OCI-LY1 (cell line): ENCODE measurements at regions not wholly inside any gene's neighbourhood (a gene's known extent, or its start where the extent isn't known, plus 50 kb on each side); places are given as distances from the start of the nearest gene placed in this dataset.

Experiments used
- H2AFZ ChIP-seq: fragments of 200-600 bp; sonication (generic), shearing (Covaris generic); 2 replicates; pipeline ENCODE4 v1.6.0; 2014; ENCODE audit warnings: antibody characterized with exemption, mild to moderate bottlenecking, low read length
- H3F3A ChIP-seq: fragments of 200-600 bp; sonication (generic), shearing (Covaris generic); 2 replicates; pipeline ENCODE4 v1.6.0; 2014; ENCODE audit warnings: mild to moderate bottlenecking, antibody characterized with exemption, low read length, moderate library complexity; ENCODE audit not compliant: insufficient read depth
- H3K27ac ChIP-seq: fragments of 200-600 bp; sonication (generic); 2 replicates; pipeline ENCODE4 v1.5.1; 2014; ENCODE audit warnings: low read length, mixed run types, mild to moderate bottlenecking, low read depth; ENCODE audit not compliant: poor library complexity, severe bottlenecking
- H3K27me3 ChIP-seq: fragments of 200-600 bp; sonication (generic); 2 replicates; pipeline ENCODE4 v1.6.0; 2014; ENCODE audit warnings: antibody characterized with exemption, mild to moderate bottlenecking, low read length, moderate library complexity; ENCODE audit not compliant: insufficient read depth
- H3K36me3 ChIP-seq: fragments of 200-600 bp; sonication (generic); 2 replicates; pipeline ENCODE4 v1.6.1; 2014; ENCODE audit warnings: mild to moderate bottlenecking, antibody characterized with exemption, low read length, moderate library complexity, mixed read lengths; ENCODE audit not compliant: insufficient read depth
- H3K4me1 ChIP-seq: fragments of 200-600 bp; sonication (generic); 2 replicates; pipeline ENCODE4 v1.5.1; 2014; ENCODE audit warnings: mild to moderate bottlenecking, low read length, moderate library complexity; ENCODE audit not compliant: insufficient read depth, severe bottlenecking
- H3K4me2 ChIP-seq: fragments of 200-600 bp; sonication (generic), shearing (Covaris generic); 2 replicates; pipeline ENCODE4 v1.6.1; 2014; ENCODE audit warnings: low read length
- H3K4me3 ChIP-seq: fragments of 200-600 bp; sonication (generic); 2 replicates; pipeline ENCODE4 v1.5.1; 2014; ENCODE audit warnings: low read length, low read depth, mild to moderate bottlenecking, mixed read lengths; ENCODE audit not compliant: poor library complexity, severe bottlenecking
- H3K79me2 ChIP-seq: fragments of 200-600 bp; shearing (Covaris generic); 2 replicates; pipeline ENCODE4 v1.6.1; 2016; ENCODE audit warnings: mixed run types, low read length, mixed read lengths; ENCODE audit not compliant: insufficient read depth
- H3K9ac ChIP-seq: fragments of 200-600 bp; sonication (generic), shearing (Covaris generic); 2 replicates; pipeline ENCODE4 v1.6.1; 2014; ENCODE audit warnings: mild to moderate bottlenecking, low read length, mixed read lengths
- H3K9me2 ChIP-seq: fragments of 200-600 bp; sonication (generic), shearing (Covaris generic); 2 replicates; pipeline ENCODE4 v1.6.1; 2014; ENCODE audit warnings: low read depth, mild to moderate bottlenecking, low read length, mixed read lengths
- H3K9me3 ChIP-seq: fragments of 200-600 bp; shearing (Covaris generic); 2 replicates; pipeline ENCODE4 v1.6.1; 2014; ENCODE audit warnings: low read length, mixed read lengths
- H4K20me1 ChIP-seq: fragments of 200-600 bp; sonication (generic), shearing (Covaris generic); 2 replicates; pipeline ENCODE4 v1.6.0; 2016; ENCODE audit warnings: mild to moderate bottlenecking, low read length; ENCODE audit not compliant: insufficient read depth
- EZH2 ChIP-seq: fragments of 200-600 bp; sonication (generic), shearing (Covaris generic); IDR thresholded peaks from 2 replicates; pipeline ENCODE4 v1.8.0; 2017; ENCODE audit warnings: borderline replicate concordance, mixed run types, mild to moderate bottlenecking, antibody characterized with exemption, low read length, moderate library complexity, mixed read lengths
- TF ChIP-seq, protein P1 (sequence below): fragments of 200-600 bp; sonication (generic), shearing (Covaris generic); IDR thresholded peaks from 2 replicates; pipeline ENCODE4 v1.5.1; 2017; ENCODE audit warnings: mild to moderate bottlenecking, antibody characterized with exemption, low read length, moderate library complexity, mixed read lengths

DNA sequence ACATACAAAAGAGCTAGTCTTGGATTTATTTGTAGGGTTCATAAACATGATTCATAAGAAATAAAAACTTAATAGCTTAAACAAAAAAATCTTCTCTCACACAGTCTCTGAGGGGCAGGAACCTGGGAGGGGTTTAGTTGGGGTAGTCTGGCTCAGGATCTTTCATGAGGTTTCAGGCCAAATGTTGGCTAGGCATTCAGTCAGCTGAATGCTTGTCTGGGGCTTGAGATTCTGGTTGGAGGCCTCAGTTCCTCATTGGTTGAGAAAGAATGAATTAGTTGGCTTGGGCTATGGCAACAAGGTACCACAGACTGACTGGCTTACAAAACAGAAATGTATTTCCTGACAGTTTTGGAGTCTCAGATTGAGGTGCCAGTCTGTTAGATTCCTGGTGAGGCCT, 74.3 kb downstream of the ANKRD7 start:
- Histone ChIP-seq H3K27me3 (no peaks in the 10 kb centered on the region), H3K36me3 (no peaks in the 10 kb centered on the region), H3F3A (no peaks in the 10 kb centered on the region), H3K27ac (no peak overlapping the region), H3K9ac (no peak overlapping the region), H3K4me2 (no peak overlapping the region), H2AFZ (no peak overlapping the region), H3K9me2 (no peaks in the 10 kb centered on the region; the same call in 1 of the 2 replicates), H3K9me3 (no peaks in the 10 kb centered on the region), H3K4me3 (no peak overlapping the region), H3K4me1 (no peaks in the 10 kb centered on the region), H3K79me2 (no peaks in the 10 kb centered on the region), H4K20me1 (no peaks in the 10 kb centered on the region)
- TF ChIP-seq EZH2, result no peak
- TF ChIP-seq, protein P1, sequence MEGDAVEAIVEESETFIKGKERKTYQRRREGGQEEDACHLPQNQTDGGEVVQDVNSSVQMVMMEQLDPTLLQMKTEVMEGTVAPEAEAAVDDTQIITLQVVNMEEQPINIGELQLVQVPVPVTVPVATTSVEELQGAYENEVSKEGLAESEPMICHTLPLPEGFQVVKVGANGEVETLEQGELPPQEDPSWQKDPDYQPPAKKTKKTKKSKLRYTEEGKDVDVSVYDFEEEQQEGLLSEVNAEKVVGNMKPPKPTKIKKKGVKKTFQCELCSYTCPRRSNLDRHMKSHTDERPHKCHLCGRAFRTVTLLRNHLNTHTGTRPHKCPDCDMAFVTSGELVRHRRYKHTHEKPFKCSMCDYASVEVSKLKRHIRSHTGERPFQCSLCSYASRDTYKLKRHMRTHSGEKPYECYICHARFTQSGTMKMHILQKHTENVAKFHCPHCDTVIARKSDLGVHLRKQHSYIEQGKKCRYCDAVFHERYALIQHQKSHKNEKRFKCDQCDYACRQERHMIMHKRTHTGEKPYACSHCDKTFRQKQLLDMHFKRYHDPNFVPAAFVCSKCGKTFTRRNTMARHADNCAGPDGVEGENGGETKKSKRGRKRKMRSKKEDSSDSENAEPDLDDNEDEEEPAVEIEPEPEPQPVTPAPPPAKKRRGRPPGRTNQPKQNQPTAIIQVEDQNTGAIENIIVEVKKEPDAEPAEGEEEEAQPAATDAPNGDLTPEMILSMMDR, result no peak

DNA sequence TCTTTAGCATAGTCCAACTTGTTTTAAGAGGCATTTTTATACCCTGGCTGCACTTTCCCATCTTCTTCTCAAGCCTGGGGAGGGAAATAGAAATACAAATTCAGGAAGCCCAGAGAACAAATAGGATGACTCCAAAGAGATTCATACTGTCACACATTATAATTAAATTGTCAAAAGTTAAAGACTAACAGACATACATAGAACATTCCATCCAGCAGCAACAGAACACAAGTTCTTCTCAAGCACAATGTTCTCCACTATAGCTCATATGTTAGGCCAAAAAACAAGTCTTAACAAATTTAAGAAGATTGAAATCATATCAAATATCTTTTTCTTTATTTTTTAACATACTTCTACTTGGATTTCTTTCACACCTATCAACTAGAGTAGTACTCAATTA, 75.7 kb downstream of the ANKRD7 start:
- H3K9ac ChIP-seq, result no peak overlapping the region
- H3K36me3 ChIP-seq, result no peaks in the 10 kb centered on the region
- H3K4me3 ChIP-seq, result no peak overlapping the region
- no peaks in the 10 kb centered on the region for H3K79me2 ChIP-seq
- no peak overlapping the region for H2AFZ ChIP-seq
- H3K27me3 ChIP-seq, result no peaks in the 10 kb centered on the region
- no peaks in the 10 kb centered on the region for H3K9me3 ChIP-seq
- H3K27ac ChIP-seq, result no peak overlapping the region
- H3K4me1 ChIP-seq, result no peaks in the 10 kb centered on the region
- H3F3A ChIP-seq, result no peaks in the 10 kb centered on the region
- H4K20me1 ChIP-seq, result no peaks in the 10 kb centered on the region
- no peak overlapping the region for H3K4me2 ChIP-seq
- TF ChIP-seq, protein P1, result no peak
- TF ChIP-seq EZH2, result no peak
- H3K9me2 ChIP-seq, result no peaks in the 10 kb centered on the region; the same call in 1 of the 2 replicates

DNA sequence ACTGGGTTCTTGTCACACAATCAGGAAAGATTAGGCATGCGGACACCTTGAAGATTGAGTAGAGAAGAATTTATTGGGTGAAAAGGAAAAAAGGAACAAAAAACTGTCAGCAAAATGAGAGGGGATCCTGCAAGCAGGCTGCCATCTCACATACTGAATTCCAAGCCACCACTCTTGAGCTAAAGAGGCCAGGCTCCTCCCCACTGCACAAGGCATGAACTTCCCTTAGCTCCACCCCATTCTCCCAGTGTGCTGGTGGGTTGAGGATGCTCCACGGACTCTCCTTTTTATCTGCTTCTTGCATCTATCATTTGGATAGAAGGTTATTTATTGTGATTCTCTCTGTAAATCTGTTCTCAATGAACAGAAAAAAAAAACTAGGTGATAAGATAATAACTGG, 79.6 kb downstream of the ANKRD7 start:
- no peaks in the 10 kb centered on the region for H3F3A ChIP-seq
- TF ChIP-seq, protein P1, result no peak
- no peak for TF ChIP-seq EZH2
- no peak overlapping the region for H3K27ac ChIP-seq
- no peak overlapping the region for H2AFZ ChIP-seq
- no peaks in the 10 kb centered on the region for H3K4me1 ChIP-seq
- H3K4me2 ChIP-seq, result no peak overlapping the region
- no peaks in the 10 kb centered on the region for H4K20me1 ChIP-seq
- no peaks in the 10 kb centered on the region for H3K27me3 ChIP-seq
- H3K36me3 ChIP-seq, result no peaks in the 10 kb centered on the region
- H3K79me2 ChIP-seq, result no peaks in the 10 kb centered on the region
- no peak overlapping the region for H3K4me3 ChIP-seq
- no peaks in the 10 kb centered on the region; the same call in 1 of the 2 replicates for H3K9me2 ChIP-seq
- H3K9ac ChIP-seq, result no peak overlapping the region
- no peaks in the 10 kb centered on the region for H3K9me3 ChIP-seq
